Loucy (cell line): ENCODE measurements at regions not wholly inside any gene's neighbourhood (a gene's known extent, or its start where the extent isn't known, plus 50 kb on each side); places are given as distances from the start of the nearest gene placed in this dataset.
"Not testable (repeated sequence)": the region's sequence is repeated elsewhere in the genome, so short reads cannot be mapped to it uniquely, and the experiment has no call there.

Source experiments
- H2AFZ ChIP-seq: fragments of 200-600 bp; sonication (generic); 2 replicates; pipeline ENCODE4 v1.6.0; 2016; ENCODE audit warnings: antibody characterized with exemption, mild to moderate bottlenecking, low read length, moderate library complexity
- H3F3A ChIP-seq: fragments of 200-600 bp; 2 replicates; pipeline ENCODE4 v1.6.0; 2016; ENCODE audit warnings: antibody characterized with exemption, low read depth, mild to moderate bottlenecking
- H3K27me3 ChIP-seq: fragments of 200-600 bp; sonication (generic); 2 replicates; pipeline ENCODE4 v1.6.1; 2014; ENCODE audit warnings: low read length, mild to moderate bottlenecking; ENCODE audit not compliant: insufficient read depth, poor library complexity, severe bottlenecking
- H3K36me3 ChIP-seq: fragments of 200-600 bp; sonication (generic); 2 replicates; pipeline ENCODE4 v1.6.1; 2016; ENCODE audit warnings: low read length; ENCODE audit not compliant: insufficient read depth
- H3K4me1 ChIP-seq: fragments of 200-600 bp; sonication (generic); 2 replicates; pipeline ENCODE4 v1.5.1; 2014; ENCODE audit warnings: low read length, mild to moderate bottlenecking; ENCODE audit not compliant: insufficient read depth, poor library complexity, severe bottlenecking
- H3K4me2 ChIP-seq: fragments of 200-600 bp; sonication (generic); 2 replicates; pipeline ENCODE4 v1.6.0; 2014; ENCODE audit warnings: antibody characterized with exemption, low read length, low read depth, mild to moderate bottlenecking; ENCODE audit not compliant: poor library complexity, severe bottlenecking
- H3K4me3 ChIP-seq: fragments of 200-600 bp; sonication (generic); 2 replicates; pipeline ENCODE4 v1.5.1; 2014; ENCODE audit warnings: low read length, mild to moderate bottlenecking, mixed read lengths; ENCODE audit not compliant: poor library complexity, severe bottlenecking
- H3K79me2 ChIP-seq: fragments of 200-600 bp; sonication (generic); 2 replicates; pipeline ENCODE4 v1.6.1; 2014; ENCODE audit warnings: low read length; ENCODE audit not compliant: insufficient read depth
- H3K9ac ChIP-seq: fragments of 200-600 bp; sonication (generic); 2 replicates; pipeline ENCODE4 v1.6.0; 2014; ENCODE audit warnings: mild to moderate bottlenecking, low read depth, low read length, moderate library complexity; ENCODE audit not compliant: poor library complexity, severe bottlenecking
- H3K9me2 ChIP-seq: fragments of 200-600 bp; sonication (generic); replicated peaks from 2 replicates; pipeline ENCODE4 v1.6.1; 2016; ENCODE audit warnings: low read depth, low read length, mixed read lengths
- H3K9me3 ChIP-seq: fragments of 200-600 bp; sonication (generic); 2 replicates; pipeline ENCODE4 v1.6.1; 2014; ENCODE audit warnings: mild to moderate bottlenecking, antibody characterized with exemption, low read length, low read depth; ENCODE audit not compliant: insufficient read depth
- H4K20me1 ChIP-seq: fragments of 200-600 bp; sonication (generic); 2 replicates; pipeline ENCODE4 v1.6.0; 2014; ENCODE audit warnings: antibody characterized with exemption, low read length, mild to moderate bottlenecking; ENCODE audit not compliant: insufficient read depth, poor library complexity, severe bottlenecking
- CTCF ChIP-seq: fragments of 200-600 bp; sonication (generic); conservative IDR thresholded peaks from 2 replicates; pipeline ENCODE4 v1.5.1; 2014; ENCODE audit warnings: mild to moderate bottlenecking, antibody characterized with exemption, low read length
- EZH2phosphoT487 ChIP-seq: fragments of 200-600 bp; IDR thresholded peaks from 2 replicates; pipeline ENCODE4 v1.6.1; 2018; ENCODE audit warnings: antibody characterized with exemption, mild to moderate bottlenecking, moderate library complexity, borderline replicate concordance

- no peaks in the 10 kb centered on the region for H3K27me3 ChIP-seq
- no peak overlapping the region for H2AFZ ChIP-seq
- H3K9ac ChIP-seq: no peak overlapping the region
- H3F3A ChIP-seq: no peaks in the 10 kb centered on the region
- H3K9me2 ChIP-seq: no peaks in the 10 kb centered on the region
- H3K9me3 ChIP-seq: no peaks in the 10 kb centered on the region
- no peak overlapping the region for H3K4me2 ChIP-seq
- TF ChIP-seq CTCF (no peak), EZH2phosphoT487 (no peak)
- H3K4me1 ChIP-seq: no peaks in the 10 kb centered on the region
- no peaks in the 10 kb centered on the region for H3K36me3 ChIP-seq
- H4K20me1 ChIP-seq: no peaks in the 10 kb centered on the region
- H3K79me2 ChIP-seq: no peaks in the 10 kb centered on the region
- H3K4me3 ChIP-seq: no peak overlapping the region
Observed at GRCh38 chr6:140653506-140653905, 1279.1 kb upstream of the CITED2 start.

GRCh38 chr6:140649502-140649901 is 1275.1 kb upstream of the CITED2 start:
- not testable (repeated sequence) for H3K36me3 ChIP-seq

GRCh38 chr6:140647322-140647721 is 1272.9 kb upstream of the CITED2 start:
- H3K36me3 ChIP-seq, H3K4me2 ChIP-seq, H3K79me2 ChIP-seq, H3K27me3 ChIP-seq, H3K4me1 ChIP-seq, H3K4me3 ChIP-seq, H3K9me2 ChIP-seq, H3F3A ChIP-seq, H2AFZ ChIP-seq, H3K9ac ChIP-seq, H4K20me1 ChIP-seq, H3K9me3 ChIP-seq: not testable (repeated sequence)

More at GRCh38 chr6:140649502-140649901, 1275.1 kb upstream of the CITED2 start:
- H3K27me3 ChIP-seq, H3F3A ChIP-seq, H4K20me1 ChIP-seq, H3K79me2 ChIP-seq, H3K4me3 ChIP-seq, H3K9me3 ChIP-seq, H3K9me2 ChIP-seq, H3K4me1 ChIP-seq, H3K4me2 ChIP-seq, H3K9ac ChIP-seq, H2AFZ ChIP-seq: not testable (repeated sequence)

- H3K79me2 ChIP-seq: no peaks in the 10 kb centered on the region
- H2AFZ ChIP-seq: no peak overlapping the region
- TF ChIP-seq CTCF: no peak
- TF ChIP-seq EZH2phosphoT487: no peak
- no peaks in the 10 kb centered on the region for H3K9me2 ChIP-seq
- no peaks in the 10 kb centered on the region for H3F3A ChIP-seq
- H3K4me3 ChIP-seq: no peak overlapping the region
- no peak overlapping the region for H3K9ac ChIP-seq
- no peaks in the 10 kb centered on the region for H4K20me1 ChIP-seq
- no peaks in the 10 kb centered on the region for H3K4me1 ChIP-seq
- no peak overlapping the region for H3K4me2 ChIP-seq
- H3K9me3 ChIP-seq: no peaks in the 10 kb centered on the region
- H3K36me3 ChIP-seq: no peaks in the 10 kb centered on the region
- H3K27me3 ChIP-seq: no peaks in the 10 kb centered on the region
Observed at GRCh38 chr6:140644017-140644416, 1269.6 kb upstream of the CITED2 start.
